HG03354 (cell line): ENCODE measurements at regions not wholly inside any gene's neighbourhood (a gene's known extent, or its start where the extent isn't known, plus 50 kb on each side); places are given as distances from the start of the nearest gene placed in this dataset.

Source experiments
- ATAC-seq: cut with Tn5 transposase; IDR thresholded peaks from one replicate; pipeline ENCODE4 v1.9.1; 2021; ENCODE audit warnings: mild to moderate bottlenecking; ENCODE audit not compliant: unreplicated experiment, poor library complexity, severe bottlenecking

GRCh38 chr6:91173651-91174050 lies 586.8 kb upstream of the MAP3K7 start:
- ATAC-seq: no peak

GRCh38 chr6:91173186-91173585 lies 586.3 kb upstream of the MAP3K7 start:
- ATAC-seq: no peak

GRCh38 chr6:91171754-91172462 lies 585.0 kb upstream of the MAP3K7 start:
- ATAC-seq: no peak

- ATAC-seq: no peak
These were observed 581.0 kb upstream of the MAP3K7 start for GRCh38 chr6:91167846-91168245.

GRCh38 chr6:91166271-91167046 lies 579.6 kb upstream of the MAP3K7 start:
- no peak for ATAC-seq

- no peak for ATAC-seq
These were observed 577.2 kb upstream of the MAP3K7 start for GRCh38 chr6:91164105-91164504.

DNA sequence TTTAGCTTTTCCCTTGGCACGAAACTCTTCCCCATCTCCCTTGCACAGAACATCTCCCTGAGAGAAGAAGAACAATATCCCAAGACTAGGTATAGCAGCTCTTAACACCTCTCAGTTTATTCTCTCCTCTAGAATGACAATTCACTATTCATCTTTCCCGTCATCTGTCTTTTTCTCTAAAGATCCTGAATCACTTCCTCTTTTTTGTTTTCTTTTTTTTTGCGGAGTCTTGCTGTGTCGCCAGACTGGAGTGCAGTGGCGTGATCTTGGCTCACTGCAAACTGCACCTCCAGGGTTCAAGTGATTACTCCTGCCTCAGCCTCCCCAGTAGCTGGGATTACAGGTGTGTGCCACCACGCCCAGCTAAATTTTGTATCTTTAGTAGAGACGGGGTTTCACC lies 574.4 kb upstream of the MAP3K7 start:
- ATAC-seq: no peak

DNA sequence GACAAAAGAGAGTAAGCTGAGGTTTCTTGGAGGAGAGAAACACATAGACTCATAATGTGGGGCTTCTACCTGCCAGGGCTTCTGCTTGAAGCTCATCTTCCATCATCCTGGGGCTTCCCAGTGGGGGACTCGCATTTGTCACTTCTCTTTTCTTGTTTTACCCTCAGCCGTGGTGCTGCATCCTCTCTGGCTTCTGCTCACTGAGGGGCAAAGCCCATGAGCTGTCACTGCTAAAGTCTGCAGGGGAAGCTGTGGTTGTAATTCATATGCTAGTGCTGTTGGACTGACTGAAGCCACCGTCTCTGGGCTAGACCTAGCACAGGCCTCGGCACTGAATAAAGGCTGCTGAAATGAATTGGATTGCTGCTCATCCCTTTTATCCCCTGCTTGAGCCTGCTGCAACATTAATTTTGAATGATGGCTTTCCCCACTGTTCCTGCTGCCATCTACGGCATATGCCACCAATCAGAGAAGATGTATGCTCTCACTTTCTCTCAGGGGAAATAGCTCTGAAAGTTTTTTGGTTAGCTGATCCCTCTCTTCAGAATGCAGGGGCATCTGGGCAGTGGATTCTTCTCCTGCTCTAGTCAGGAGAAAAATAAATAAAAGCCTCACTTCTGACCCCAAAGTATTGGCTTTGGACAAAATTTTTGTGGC lies 568.4 kb upstream of the MAP3K7 start:
- ATAC-seq: peak; percentile 51

DNA sequence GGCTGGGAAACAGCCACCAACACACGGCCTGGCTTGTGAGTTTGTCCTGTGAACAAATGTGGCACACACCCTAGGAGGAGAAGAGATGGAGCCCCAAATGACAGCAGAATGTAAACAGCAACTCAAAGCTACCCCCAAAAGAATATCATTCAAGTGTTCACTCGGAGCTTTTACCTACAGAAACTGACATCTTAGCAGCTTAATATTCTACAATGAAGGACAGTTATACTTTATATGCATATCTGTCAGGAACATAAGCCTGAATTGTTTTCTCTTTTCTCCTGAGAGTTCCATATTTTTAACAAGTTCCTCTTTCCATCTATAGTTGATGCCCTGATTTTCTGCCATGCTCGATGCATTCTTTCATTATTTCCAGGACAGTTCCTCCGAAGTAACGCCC lies 566.0 kb upstream of the MAP3K7 start:
- no peak for ATAC-seq

- ATAC-seq: no peak
These were observed 563.3 kb upstream of the MAP3K7 start for GRCh38 chr6:91149956-91150705.

DNA sequence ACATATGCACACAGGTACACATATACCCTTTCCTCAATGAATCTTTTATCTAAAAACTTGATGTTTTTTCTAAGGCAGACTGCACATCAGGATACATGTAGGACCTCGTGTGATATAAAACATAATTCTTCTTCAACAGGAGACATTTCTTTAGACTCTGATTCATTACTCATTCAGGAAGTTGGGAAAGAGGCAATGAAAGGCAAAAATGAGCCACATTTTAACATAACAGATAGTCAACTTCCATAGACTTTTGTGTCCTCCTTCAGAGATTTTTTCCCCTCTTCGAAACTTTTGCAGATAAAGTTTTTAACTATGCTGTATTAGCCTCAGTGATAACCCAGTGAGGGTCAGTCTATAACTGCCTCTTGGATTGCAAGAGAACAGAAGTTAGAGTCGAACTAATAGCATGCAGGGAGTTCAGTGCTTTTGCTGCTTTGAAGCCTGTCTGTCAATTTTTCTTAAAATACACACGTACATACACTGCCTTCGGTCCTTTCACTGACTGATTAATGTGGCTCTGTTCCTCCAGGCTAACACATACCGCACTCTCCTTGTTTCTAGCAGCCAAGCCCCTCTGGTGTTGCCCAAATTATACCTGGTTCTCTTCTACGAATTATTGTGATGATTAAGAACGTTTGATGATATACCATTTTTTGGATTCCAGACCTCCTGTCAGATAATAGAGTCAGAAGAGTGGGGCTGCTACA lies 562.5 kb upstream of the MAP3K7 start:
- ATAC-seq: no peak

DNA sequence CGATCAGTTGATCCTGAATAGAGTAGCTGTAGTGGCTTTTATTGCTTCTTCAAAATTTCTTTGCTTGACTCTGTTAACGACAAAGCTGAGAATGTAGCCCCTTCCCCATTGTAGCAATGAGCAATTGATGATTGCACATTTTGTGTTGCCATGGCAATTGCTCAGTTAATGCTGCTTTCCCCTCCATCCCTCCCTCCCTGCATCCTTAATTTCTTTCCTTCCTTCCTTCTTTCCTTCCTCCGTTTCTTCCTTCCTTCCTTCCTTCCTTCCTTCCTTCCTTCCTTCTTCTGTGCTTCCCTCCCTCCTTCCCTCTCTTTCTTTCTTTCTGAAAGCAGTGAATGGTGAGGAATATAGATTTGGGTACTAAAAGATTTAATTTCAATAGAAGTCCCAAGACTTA lies 557.3 kb upstream of the MAP3K7 start:
- no peak for ATAC-seq

- ATAC-seq: no peak
These were observed 555.3 kb upstream of the MAP3K7 start for GRCh38 chr6:91142154-91142553.

DNA sequence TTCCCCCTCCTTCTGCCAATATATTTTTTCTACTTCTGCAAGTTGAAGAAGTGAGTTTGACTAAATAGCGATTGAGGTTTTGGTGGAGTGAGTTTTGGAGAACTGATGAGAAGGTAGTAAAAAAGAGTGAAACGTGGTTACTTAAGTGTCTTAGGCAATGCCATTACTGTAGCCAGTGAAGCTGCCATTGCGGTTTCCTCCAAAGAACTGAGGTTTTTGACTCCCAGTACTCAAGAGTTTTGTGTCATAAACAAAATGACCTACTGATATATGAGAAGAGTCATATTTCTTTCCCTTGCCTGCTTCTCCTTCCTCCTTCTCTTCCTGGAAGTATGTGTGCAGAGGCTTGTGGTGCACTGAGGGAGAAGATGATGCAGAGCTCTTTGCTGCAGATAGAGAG lies 554.5 kb upstream of the MAP3K7 start:
- ATAC-seq: no peak

DNA sequence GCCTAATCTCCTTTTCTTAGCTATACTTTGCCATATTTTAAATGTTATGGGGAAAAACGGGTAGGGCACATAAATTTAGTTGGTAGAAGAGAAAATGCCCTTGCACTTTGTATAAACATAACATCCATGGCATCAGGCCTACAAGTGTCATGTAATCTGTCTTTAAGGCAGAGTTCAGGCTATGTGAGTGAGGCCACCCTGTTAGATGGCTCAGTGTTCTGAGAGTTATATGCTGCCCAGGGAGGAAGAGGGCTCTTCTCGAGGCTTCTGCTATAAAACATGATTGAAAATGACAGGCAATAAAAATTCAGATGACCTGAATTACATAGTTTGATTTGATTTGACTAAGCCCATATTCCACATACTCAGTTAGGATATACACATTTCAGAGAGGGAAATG lies 553.6 kb upstream of the MAP3K7 start:
- ATAC-seq: no peak

DNA sequence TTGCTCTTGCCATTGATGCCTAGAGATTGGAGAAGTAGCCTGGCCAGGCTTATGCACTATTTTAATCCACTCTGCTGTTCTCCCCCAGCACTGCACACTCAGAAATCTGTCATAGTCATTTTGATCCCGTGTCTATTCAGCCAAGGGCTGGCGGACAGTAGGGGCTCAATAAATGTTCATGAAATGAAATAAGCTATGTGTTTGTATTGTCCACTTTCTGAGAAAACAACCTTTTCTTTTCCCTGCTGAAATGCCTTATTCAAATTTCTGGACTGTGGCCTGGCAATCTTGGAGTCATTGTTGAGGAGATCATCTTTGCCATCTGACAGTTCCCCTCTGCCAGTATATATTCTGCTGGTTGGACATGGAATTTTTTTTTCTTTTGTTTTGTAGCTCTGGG lies 550.4 kb upstream of the MAP3K7 start:
- ATAC-seq: no peak

GRCh38 chr6:91135406-91136103 lies 548.7 kb upstream of the MAP3K7 start:
- no peak for ATAC-seq

- ATAC-seq: no peak
These were observed 545.6 kb upstream of the MAP3K7 start for GRCh38 chr6:91132461-91132860.

GRCh38 chr6:91130126-91130525 lies 543.3 kb upstream of the MAP3K7 start:
- ATAC-seq: no peak
